22Rv1 (cell line): ENCODE measurements at regions not wholly inside any gene's neighbourhood (a gene's known extent, or its start where the extent isn't known, plus 50 kb on each side); places are given as distances from the start of the nearest gene placed in this dataset.

Experiments used
- H3K27ac ChIP-seq: fragments of 450-650 bp; 2 replicates; pipeline ENCODE4 v1.5.1; 2017
- CTCF ChIP-seq: fragments of 450-650 bp; IDR thresholded peaks from 2 replicates; pipeline ENCODE4 v1.5.1; 2017; ENCODE audit warnings: mild to moderate bottlenecking
- ZFX ChIP-seq: fragments of 450-650 bp; IDR thresholded peaks from 2 replicates; pipeline ENCODE4 v1.6.1; 2017; ENCODE audit warnings: antibody characterized with exemption, borderline replicate concordance

- TF ChIP-seq ZFX (no peak), CTCF (no peak)
- H3K27ac ChIP-seq, result no peak overlapping the region
These were observed 384.3 kb upstream of the ID2 start for GRCh38 chr2:8297376-8298231.

- no peak for TF ChIP-seq CTCF
- no peak for TF ChIP-seq ZFX
- H3K27ac ChIP-seq, result no peak overlapping the region
These were observed 383.1 kb upstream of the ID2 start for GRCh38 chr2:8298783-8299182.

GRCh38 chr2:8300216-8300615 is 381.6 kb upstream of the ID2 start:
- no peak for TF ChIP-seq CTCF
- no peak for TF ChIP-seq ZFX
- H3K27ac ChIP-seq, result no peak overlapping the region

GRCh38 chr2:8300905-8301304 is 381.0 kb upstream of the ID2 start:
- no peak for TF ChIP-seq CTCF
- no peak overlapping the region for H3K27ac ChIP-seq

- H3K27ac ChIP-seq, result no peak overlapping the region
- TF ChIP-seq CTCF (no peak), ZFX (no peak)
These were observed 378.5 kb upstream of the ID2 start for GRCh38 chr2:8303322-8303832.

GRCh38 chr2:8304821-8305766 is 376.8 kb upstream of the ID2 start:
- TF ChIP-seq CTCF, result no peak
- no peak for TF ChIP-seq ZFX
- H3K27ac ChIP-seq, result no peak overlapping the region
